Panc1 (cell line): ENCODE measurements at regions not wholly inside any gene's neighbourhood (a gene's known extent, or its start where the extent isn't known, plus 50 kb on each side); places are given as distances from the start of the nearest gene placed in this dataset.

ENCODE experiments used
- ATAC-seq: fragments of 200-7000 bp; cut with Tn5 transposase; 2 replicates; pipeline ENCODE4 v1.9.1; 2020; ENCODE audit warnings: mild to moderate bottlenecking, moderate library complexity
- BruUV-seq: library from RNA; stranded (reverse); fragments of 400-500 nt; replicated peaks from 2 replicates; lab custom pipeline; 2021; lab: Mats Ljungman, UMichigan
- CTCF ChIA-PET: fragments of 300-600 bp; sonication (Branson Sonifier 250); formaldehyde crosslinking; loops from one replicate; lab custom pipeline; 2022; ENCODE audit warnings: antibody characterized with exemption; lab: Charles Lee
- POLR2A ChIA-PET: fragments of 300-600 bp; sonication (Branson Sonifier 250); formaldehyde crosslinking; loops from one replicate; lab custom pipeline; 2022; ENCODE audit warnings: antibody characterized with exemption; lab: Charles Lee
- DNase-seq: peaks from one replicate; pipeline ENCODE4 v3.0.0-alpha.2; 2010; ENCODE audit warnings: low read depth, low spot score
- H3K27ac ChIP-seq: 2 replicates; pipeline ENCODE4 v1.5.1; 2011; ENCODE audit warnings: mild to moderate bottlenecking, low read length, inconsistent platforms
- H3K27me3 ChIP-seq: fragments of 200-500 bp; sonication (Bioruptor generic); 2 replicates; pipeline ENCODE4 v1.6.0; 2014; ENCODE audit warnings: low read length, inconsistent platforms; ENCODE audit not compliant: control insufficient read depth, insufficient read depth
- H3K36me3 ChIP-seq: fragments of 200-500 bp; sonication (Bioruptor generic); 2 replicates; pipeline ENCODE4 v1.5.1; 2014; ENCODE audit warnings: inconsistent platforms, mild to moderate bottlenecking, low read length, moderate library complexity; ENCODE audit not compliant: control insufficient read depth, insufficient read depth
- H3K4me1 ChIP-seq: 2 replicates; pipeline ENCODE4 v1.5.1; 2011; ENCODE audit warnings: inconsistent platforms, mild to moderate bottlenecking, low read length, moderate library complexity; ENCODE audit not compliant: control insufficient read depth, insufficient read depth
- H3K4me3 ChIP-seq, 2 experiments: 2 replicates each; pipeline ENCODE4 v1.5.1; 2011 to 2012; ENCODE audit warnings: low read depth in 2 of 2, low read length in 2 of 2, mild to moderate bottlenecking in 2 of 2, inconsistent platforms in 1 of 2, moderate library complexity in 1 of 2
- H3K9me3 ChIP-seq: fragments of 200-500 bp; sonication (Bioruptor generic); 2 replicates; pipeline ENCODE4 v1.5.1; 2014; ENCODE audit warnings: low read depth, mild to moderate bottlenecking, inconsistent platforms, low read length, moderate library complexity; ENCODE audit not compliant: control insufficient read depth, insufficient read depth
- POLR2AphosphoS5 ChIP-seq: IDR thresholded peaks from 2 replicates; pipeline ENCODE4 v1.6.1; 2012; ENCODE audit warnings: mild to moderate bottlenecking, low read depth, low read length, moderate library complexity
- SIN3A ChIP-seq: IDR thresholded peaks from 2 replicates; pipeline ENCODE4 v1.6.1; 2012; ENCODE audit warnings: low read depth, mild to moderate bottlenecking, low read length, moderate library complexity, borderline replicate concordance; ENCODE audit not compliant: insufficient read depth
- TCF7L2 ChIP-seq: IDR thresholded peaks from 2 replicates; pipeline ENCODE4 v1.6.1; 2011; ENCODE audit warnings: mild to moderate bottlenecking, low read depth, low read length, inconsistent platforms
- in situ Hi-C: cut with HindIII; loops from 2 replicates; pipeline ENCODE4 v1.10.0; 2016; ENCODE audit warnings: low sequenced_read_pairs, low pct_unique_long_range_greater_than_20kb
- intact Hi-C: fragments of 100-400 bp; cut with micrococcal nuclease; formaldehyde crosslinking; loops from one replicate; pipeline ENCODE4 v1.10.0; 2022; ENCODE audit not compliant: unreplicated experiment
- TF ChIP-seq, protein P1 (sequence below): fragments of 450-650 bp; IDR thresholded peaks from 2 replicates; pipeline ENCODE4 v1.5.1; 2017; ENCODE audit warnings: mild to moderate bottlenecking
- TF ChIP-seq, protein P2 (sequence below), 2 experiments: IDR thresholded peaks; 2 replicates each; pipeline ENCODE4 v1.6.1; 2011 to 2012; ENCODE audit warnings: low read depth in 2 of 2, control low read depth in 1 of 2, low read length in 1 of 2, mild to moderate bottlenecking in 1 of 2, moderate library complexity in 1 of 2; ENCODE audit not compliant: insufficient read depth in 1 of 2

DNA sequence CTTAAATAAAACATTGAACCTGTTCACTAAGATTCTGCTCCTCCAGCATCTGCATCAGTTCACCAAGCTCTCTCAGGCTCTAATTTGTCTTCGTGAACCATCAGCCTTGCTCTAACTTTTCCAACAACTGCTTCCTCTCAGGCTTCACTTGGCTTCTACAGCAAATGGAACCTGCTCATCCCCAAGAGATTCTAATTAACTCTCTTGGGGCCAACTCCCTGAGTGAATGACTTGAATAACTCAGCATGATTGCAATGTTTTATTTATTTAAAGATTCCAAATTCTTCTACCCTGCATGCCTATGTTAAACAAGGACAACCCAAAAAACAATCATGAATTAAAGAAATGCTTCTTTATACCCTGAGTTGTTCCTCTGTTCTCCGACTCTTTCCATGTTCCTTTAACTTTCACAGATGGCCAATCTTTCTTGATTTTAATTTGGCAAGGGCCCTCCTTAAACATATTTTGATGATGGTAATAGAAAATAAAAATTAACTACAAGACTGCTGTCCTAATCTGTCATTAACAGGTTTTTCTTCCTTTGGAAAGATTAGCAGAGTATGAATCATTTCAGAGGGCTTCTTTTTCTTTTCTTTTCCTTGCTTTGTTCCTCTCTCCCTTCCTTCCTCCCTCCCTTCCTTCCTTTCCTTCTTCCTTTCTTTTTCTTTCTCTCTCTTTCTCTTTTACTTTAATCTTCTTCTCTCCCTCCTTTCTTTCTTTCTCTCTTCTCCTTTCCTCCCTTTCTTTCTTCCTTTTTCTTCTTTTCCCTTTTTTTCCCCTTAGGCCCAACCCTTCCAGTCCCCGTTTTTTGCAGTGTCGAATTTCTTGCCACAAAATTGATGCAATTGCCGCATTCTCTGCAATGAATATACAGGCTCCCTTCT is 195.0 kb upstream of the RHOBTB1 start:
- in situ Hi-C loops: no loop called here
- H3K27ac ChIP-seq: peak overlapping the region; percentile 8; the same call in 1 of the 2 replicates
- no peak for DNase-seq
- no peak for TF ChIP-seq SIN3A
- no peak for TF ChIP-seq POLR2AphosphoS5
- TF ChIP-seq, protein P1, sequence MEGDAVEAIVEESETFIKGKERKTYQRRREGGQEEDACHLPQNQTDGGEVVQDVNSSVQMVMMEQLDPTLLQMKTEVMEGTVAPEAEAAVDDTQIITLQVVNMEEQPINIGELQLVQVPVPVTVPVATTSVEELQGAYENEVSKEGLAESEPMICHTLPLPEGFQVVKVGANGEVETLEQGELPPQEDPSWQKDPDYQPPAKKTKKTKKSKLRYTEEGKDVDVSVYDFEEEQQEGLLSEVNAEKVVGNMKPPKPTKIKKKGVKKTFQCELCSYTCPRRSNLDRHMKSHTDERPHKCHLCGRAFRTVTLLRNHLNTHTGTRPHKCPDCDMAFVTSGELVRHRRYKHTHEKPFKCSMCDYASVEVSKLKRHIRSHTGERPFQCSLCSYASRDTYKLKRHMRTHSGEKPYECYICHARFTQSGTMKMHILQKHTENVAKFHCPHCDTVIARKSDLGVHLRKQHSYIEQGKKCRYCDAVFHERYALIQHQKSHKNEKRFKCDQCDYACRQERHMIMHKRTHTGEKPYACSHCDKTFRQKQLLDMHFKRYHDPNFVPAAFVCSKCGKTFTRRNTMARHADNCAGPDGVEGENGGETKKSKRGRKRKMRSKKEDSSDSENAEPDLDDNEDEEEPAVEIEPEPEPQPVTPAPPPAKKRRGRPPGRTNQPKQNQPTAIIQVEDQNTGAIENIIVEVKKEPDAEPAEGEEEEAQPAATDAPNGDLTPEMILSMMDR: no peak
- TF ChIP-seq TCF7L2: no peak
- TF ChIP-seq, protein P2, sequence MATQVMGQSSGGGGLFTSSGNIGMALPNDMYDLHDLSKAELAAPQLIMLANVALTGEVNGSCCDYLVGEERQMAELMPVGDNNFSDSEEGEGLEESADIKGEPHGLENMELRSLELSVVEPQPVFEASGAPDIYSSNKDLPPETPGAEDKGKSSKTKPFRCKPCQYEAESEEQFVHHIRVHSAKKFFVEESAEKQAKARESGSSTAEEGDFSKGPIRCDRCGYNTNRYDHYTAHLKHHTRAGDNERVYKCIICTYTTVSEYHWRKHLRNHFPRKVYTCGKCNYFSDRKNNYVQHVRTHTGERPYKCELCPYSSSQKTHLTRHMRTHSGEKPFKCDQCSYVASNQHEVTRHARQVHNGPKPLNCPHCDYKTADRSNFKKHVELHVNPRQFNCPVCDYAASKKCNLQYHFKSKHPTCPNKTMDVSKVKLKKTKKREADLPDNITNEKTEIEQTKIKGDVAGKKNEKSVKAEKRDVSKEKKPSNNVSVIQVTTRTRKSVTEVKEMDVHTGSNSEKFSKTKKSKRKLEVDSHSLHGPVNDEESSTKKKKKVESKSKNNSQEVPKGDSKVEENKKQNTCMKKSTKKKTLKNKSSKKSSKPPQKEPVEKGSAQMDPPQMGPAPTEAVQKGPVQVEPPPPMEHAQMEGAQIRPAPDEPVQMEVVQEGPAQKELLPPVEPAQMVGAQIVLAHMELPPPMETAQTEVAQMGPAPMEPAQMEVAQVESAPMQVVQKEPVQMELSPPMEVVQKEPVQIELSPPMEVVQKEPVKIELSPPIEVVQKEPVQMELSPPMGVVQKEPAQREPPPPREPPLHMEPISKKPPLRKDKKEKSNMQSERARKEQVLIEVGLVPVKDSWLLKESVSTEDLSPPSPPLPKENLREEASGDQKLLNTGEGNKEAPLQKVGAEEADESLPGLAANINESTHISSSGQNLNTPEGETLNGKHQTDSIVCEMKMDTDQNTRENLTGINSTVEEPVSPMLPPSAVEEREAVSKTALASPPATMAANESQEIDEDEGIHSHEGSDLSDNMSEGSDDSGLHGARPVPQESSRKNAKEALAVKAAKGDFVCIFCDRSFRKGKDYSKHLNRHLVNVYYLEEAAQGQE (IDR thresholded peaks at IDR 0.05; ENCODE audit: insufficient read depth in 1 of 2, low read depth in 2 of 2, low read length in 1 of 2): no peak
- H3K9me3 ChIP-seq: peaks cover 6% of the 10 kb centered on the region; the same call in 1 of the 2 replicates
- no peaks in the 10 kb centered on the region for H3K36me3 ChIP-seq
- ChIA-PET POLR2A (no interaction called here), CTCF (interaction anchor here (0.6 kb wide), 1 partner anchor 46 kb away, joined by 8 read pairs; no protein-coding TSS in a partner anchor)
- H3K27me3 ChIP-seq: no peaks in the 10 kb centered on the region
- intact Hi-C loops: no loop called here
- peaks cover 6% of the 10 kb centered on the region for H3K4me1 ChIP-seq
- no peak overlapping the region for H3K4me3 ChIP-seq
- no peak for ATAC-seq
- BruUV-seq: no TSS peak

DNA sequence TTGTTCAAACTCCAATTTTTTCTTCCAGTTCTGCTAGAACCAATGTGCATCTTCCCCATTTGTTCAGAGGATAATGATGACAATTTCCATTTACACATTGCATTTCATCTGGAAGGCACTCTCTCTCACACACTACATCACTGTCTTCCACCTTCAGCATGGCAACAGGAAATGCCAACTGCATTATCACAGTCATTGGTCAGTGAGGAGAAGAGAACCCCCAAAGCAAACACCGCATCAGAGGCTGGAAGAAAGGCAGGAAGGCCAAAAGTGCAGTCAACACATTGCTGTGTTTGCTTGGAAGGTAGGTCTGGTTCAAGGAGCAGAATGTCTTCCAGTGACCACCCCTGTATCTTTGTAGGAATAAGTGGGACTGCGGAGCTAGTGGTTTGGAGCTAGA is 192.2 kb upstream of the RHOBTB1 start:
- Histone ChIP-seq H3K9me3 (no peaks in the 10 kb centered on the region), H3K4me1 (peaks cover 6% of the 10 kb centered on the region), H3K36me3 (no peaks in the 10 kb centered on the region), H3K27ac (no peak overlapping the region), H3K27me3 (no peaks in the 10 kb centered on the region), H3K4me3 (no peak overlapping the region)
- in situ Hi-C loops: no loop called here
- no TSS peak for BruUV-seq
- ChIA-PET POLR2A (no interaction called here), CTCF (interaction anchor here (0.6 kb wide), 1 partner anchor 61 kb away, joined by 3 read pairs; no protein-coding TSS in a partner anchor)
- intact Hi-C loops: no loop called here
- DNase-seq (peak; percentile 7), ATAC-seq (no peak)
- TF ChIP-seq, protein P2 (IDR thresholded peaks at IDR 0.05; ENCODE audit: insufficient read depth in 1 of 2, low read depth in 2 of 2, low read length in 1 of 2): no peak
- no peak for TF ChIP-seq SIN3A
- TF ChIP-seq POLR2AphosphoS5: no peak
- TF ChIP-seq, protein P1: no peak
- TF ChIP-seq TCF7L2: no peak
